ENCODE measurements at regions not wholly inside any gene's neighbourhood (a gene's known extent, or its start where the extent isn't known, plus 50 kb on each side); places are given as distances from the start of the nearest gene placed in this dataset.

DNA sequence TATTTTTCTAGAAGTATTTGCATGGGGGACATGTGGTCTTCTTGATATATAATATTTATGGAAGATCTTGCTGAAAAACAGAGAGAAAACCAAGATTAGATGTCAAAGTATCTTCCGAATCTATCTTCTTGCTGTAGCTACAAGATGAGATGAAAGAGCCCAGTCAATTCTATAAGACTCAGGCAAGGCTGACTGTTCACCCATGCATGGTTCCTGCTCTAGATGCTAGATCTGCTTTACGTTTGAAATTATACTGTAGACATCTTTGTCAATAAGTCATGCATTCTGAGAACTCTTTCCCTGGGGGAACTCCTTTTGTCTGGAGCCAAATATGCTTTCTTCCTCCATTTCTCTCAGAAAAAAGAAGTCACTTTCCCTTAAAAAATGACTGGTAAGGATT, 1292.0 kb downstream of the XPNPEP1 start:
- no peaks in the 10 kb centered on the region for H4K20me1 ChIP-seq (ENCODE audit: control insufficient read depth, insufficient read depth, insufficient read length)
- no peak overlapping the region for H3K14ac ChIP-seq (ENCODE audit: insufficient read depth, low read length)
- H3K4me1 Mint-ChIP-seq = peaks cover 0 to 2% of the 10 kb centered on the region in 2 experiments; a peak in 1 of 4 replicates
- H3K27ac Mint-ChIP-seq = no peak overlapping the region
- H3K79me2 ChIP-seq (ENCODE audit: insufficient read depth, low read length) = no peaks in the 10 kb centered on the region
- H3K23ac ChIP-seq (ENCODE audit: insufficient read length, low read depth, low read length) = no peak overlapping the region
- no peak overlapping the region for H2BK20ac ChIP-seq (ENCODE audit: low read depth, low read length, poor library complexity, severe bottlenecking)
- H2BK120ac ChIP-seq (ENCODE audit: low read depth, low read length, poor library complexity, severe bottlenecking) = no peak overlapping the region
- H3K36me3 Mint-ChIP-seq (ENCODE audit: insufficient read depth in 1 of 3, low read depth in 3 of 3) = no peaks in the 10 kb centered on the region
- no peaks in the 10 kb centered on the region for H3K79me1 ChIP-seq (ENCODE audit: insufficient read depth, low read depth, low read length, poor library complexity, severe bottlenecking)
- no peak overlapping the region for H2BK12ac ChIP-seq (ENCODE audit: insufficient read length, low read depth, low read length)
- H2BK5ac ChIP-seq (ENCODE audit: insufficient read length, low read length) = no peak overlapping the region
- H2AFZ ChIP-seq (ENCODE audit: low read length) = no peak overlapping the region
- H3K27me3 ChIP-seq (ENCODE audit: insufficient read depth, low read length) = no peaks in the 10 kb centered on the region
- H3K4ac ChIP-seq (ENCODE audit: low read depth, low read length) = no peak overlapping the region
- no peaks in the 10 kb centered on the region for H3K9me3 ChIP-seq (ENCODE audit: control insufficient read depth, low read depth, low read length)
- H3K4me1 ChIP-seq (ENCODE audit: insufficient read depth, low read length) = no peaks in the 10 kb centered on the region
- no peak overlapping the region for H3T11ph ChIP-seq (ENCODE audit: low read length)
- no peak overlapping the region for H4K8ac ChIP-seq (replicated peaks; ENCODE audit: insufficient read length, low read depth, low read length)
- H3K4me2 ChIP-seq (ENCODE audit: insufficient read depth, insufficient read length, low read length) = no peak overlapping the region
- DNase-seq = no peak
- H3K18ac ChIP-seq (ENCODE audit: insufficient read length, low read depth, low read length) = no peak overlapping the region
- no peaks in the 10 kb centered on the region; a peak in 1 of 5 replicates for H3K9me3 Mint-ChIP-seq
- H4K5ac ChIP-seq (ENCODE audit: insufficient read length, low read depth, low read length) = no peak overlapping the region
- H3K56ac ChIP-seq (ENCODE audit: insufficient read length, low read depth, low read length) = no peak overlapping the region
- TF ChIP-seq, protein P1, sequence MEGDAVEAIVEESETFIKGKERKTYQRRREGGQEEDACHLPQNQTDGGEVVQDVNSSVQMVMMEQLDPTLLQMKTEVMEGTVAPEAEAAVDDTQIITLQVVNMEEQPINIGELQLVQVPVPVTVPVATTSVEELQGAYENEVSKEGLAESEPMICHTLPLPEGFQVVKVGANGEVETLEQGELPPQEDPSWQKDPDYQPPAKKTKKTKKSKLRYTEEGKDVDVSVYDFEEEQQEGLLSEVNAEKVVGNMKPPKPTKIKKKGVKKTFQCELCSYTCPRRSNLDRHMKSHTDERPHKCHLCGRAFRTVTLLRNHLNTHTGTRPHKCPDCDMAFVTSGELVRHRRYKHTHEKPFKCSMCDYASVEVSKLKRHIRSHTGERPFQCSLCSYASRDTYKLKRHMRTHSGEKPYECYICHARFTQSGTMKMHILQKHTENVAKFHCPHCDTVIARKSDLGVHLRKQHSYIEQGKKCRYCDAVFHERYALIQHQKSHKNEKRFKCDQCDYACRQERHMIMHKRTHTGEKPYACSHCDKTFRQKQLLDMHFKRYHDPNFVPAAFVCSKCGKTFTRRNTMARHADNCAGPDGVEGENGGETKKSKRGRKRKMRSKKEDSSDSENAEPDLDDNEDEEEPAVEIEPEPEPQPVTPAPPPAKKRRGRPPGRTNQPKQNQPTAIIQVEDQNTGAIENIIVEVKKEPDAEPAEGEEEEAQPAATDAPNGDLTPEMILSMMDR (conservative IDR thresholded peaks at IDR 0.05) = no peak
- no peak overlapping the region for H2AK5ac ChIP-seq (ENCODE audit: insufficient read length, low read length)
- H2BK15ac ChIP-seq (ENCODE audit: low read depth, low read length) = no peak overlapping the region
- WGBS (ENCODE audit: extremely low coverage, insufficient read length, low lambda C conversion rate) = no CpG with 5 or more reads among the region's 2 CpGs
- no peaks in the 10 kb centered on the region for H3K27me3 Mint-ChIP-seq (ENCODE audit: low read depth)
- no peak overlapping the region for H3K4me3 Mint-ChIP-seq
- H3K27ac ChIP-seq (ENCODE audit: insufficient read length, low read depth, low read length) = no peak overlapping the region
- H3K23me2 ChIP-seq (ENCODE audit: insufficient read length, low read depth, low read length, poor library complexity, severe bottlenecking) = no peaks in the 10 kb centered on the region
- H4K91ac ChIP-seq (ENCODE audit: insufficient read length, low read depth, low read length) = no peak overlapping the region
- H3K9ac ChIP-seq (ENCODE audit: extremely low read depth, insufficient read length, low read length) = no peak overlapping the region

Data from H9 (cell line).